CD14-positive monocyte (primary cell): ENCODE measurements at regions not wholly inside any gene's neighbourhood (a gene's known extent, or its start where the extent isn't known, plus 50 kb on each side); places are given as distances from the start of the nearest gene placed in this dataset.

Source experiments
- DNase-seq, 3 donors: peaks; one replicate each; pipeline ENCODE4 v3.0.0-alpha.2; 2011 to 2022
- H2AFZ ChIP-seq: 2 replicates; pipeline ENCODE4 v1.6.0; 2012; ENCODE audit warnings: mild to moderate bottlenecking, low read depth, low read length, inconsistent platforms; ENCODE audit not compliant: insufficient read depth, poor library complexity, severe bottlenecking
- H3K27ac ChIP-seq, 2 donors: 1 replicate in 1 of 2; 2 replicates in 1 of 2; pipeline ENCODE4 v1.5.1; 2012 to 2013; ENCODE audit warnings: low read length in 2 of 2, control low read depth in 1 of 2, inconsistent platforms in 1 of 2, low read depth in 1 of 2, mild to moderate bottlenecking in 1 of 2
- H3K27me3 ChIP-seq, 2 donors: one replicate each; pipeline versions ENCODE4 v1.6.0 to v1.6.1; 2011 to 2013; ENCODE audit warnings: low read length in 2 of 2; ENCODE audit not compliant: control insufficient read depth in 2 of 2, insufficient read depth in 2 of 2
- H3K36me3 ChIP-seq, 2 donors: replicated peaks in 1 of 2; 1 replicate in 1 of 2; 2 replicates in 1 of 2; pipeline versions ENCODE4 v1.5.1 to v1.6.1; 2012 to 2013; ENCODE audit warnings: low read length in 2 of 2, control low read depth in 1 of 2, inconsistent platforms in 1 of 2, mild to moderate bottlenecking in 1 of 2; ENCODE audit not compliant: insufficient read depth in 2 of 2, control insufficient read depth in 1 of 2
- H3K4me1 ChIP-seq, 2 donors: 1 replicate in 1 of 2; 2 replicates in 1 of 2; pipeline versions ENCODE4 v1.5.1 to v1.6.1; 2012 to 2013; ENCODE audit warnings: low read length in 2 of 2, control low read depth in 1 of 2, inconsistent platforms in 1 of 2, mild to moderate bottlenecking in 1 of 2, moderate library complexity in 1 of 2; ENCODE audit not compliant: insufficient read depth in 2 of 2, control insufficient read depth in 1 of 2
- H3K4me2 ChIP-seq: replicated peaks from 2 replicates; pipeline ENCODE3; 2012; ENCODE audit warnings: low read length, moderate library complexity, mild to moderate bottlenecking; ENCODE audit not compliant: poor library complexity, severe bottlenecking; ENCODE audit errors: extremely low read depth
- H3K4me3 ChIP-seq, 3 experiments: fragments of 200-600 bp in 1 of 3; sonication (generic) in 1 of 3; replicated peaks in 1 of 3; 1 replicate in 2 of 3; 2 replicates in 1 of 3; pipeline ENCODE4 v1.5.1; 2011 to 2013; ENCODE audit warnings: low read length in 3 of 3, mild to moderate bottlenecking in 3 of 3, control low read depth in 2 of 3, low read depth in 2 of 3, inconsistent platforms in 1 of 3, moderate library complexity in 1 of 3
- H3K79me2 ChIP-seq: 2 replicates; pipeline ENCODE4 v1.6.0; 2012; ENCODE audit warnings: mild to moderate bottlenecking, control low read depth, inconsistent platforms, low read length, moderate library complexity; ENCODE audit not compliant: insufficient read depth
- H3K9ac ChIP-seq: 2 replicates; pipeline ENCODE4 v1.6.0; 2017; ENCODE audit warnings: low read length, mild to moderate bottlenecking; ENCODE audit not compliant: insufficient read depth, poor library complexity, severe bottlenecking
- H3K9me3 ChIP-seq, 2 donors: replicated peaks in 1 of 2; 1 replicate in 1 of 2; 2 replicates in 1 of 2; pipeline versions ENCODE4 v1.5.1 to v1.6.1; 2012 to 2013; ENCODE audit warnings: low read length in 2 of 2, control low read depth in 1 of 2; ENCODE audit not compliant: control insufficient read depth in 1 of 2, insufficient read depth in 1 of 2
- H4K20me1 ChIP-seq: 2 replicates; pipeline ENCODE4 v1.6.0; 2012; ENCODE audit warnings: mild to moderate bottlenecking, low read length, control low read depth, moderate library complexity; ENCODE audit not compliant: insufficient read depth
- H3K27ac Mint-ChIP-seq, 7 donors: one replicate each; pipeline ENCODE4 v1.8.0; 2020; ENCODE audit warnings: mild to moderate bottlenecking in 7 of 7, mixed read lengths in 7 of 7, moderate library complexity in 6 of 7, inconsistent platforms in 2 of 7
- H3K27me3 Mint-ChIP-seq, 3 donors: one replicate each; pipeline ENCODE4 v1.8.0; 2021 to 2022; ENCODE audit warnings: low read depth in 3 of 3, mild to moderate bottlenecking in 3 of 3, mixed read lengths in 3 of 3, moderate library complexity in 3 of 3, inconsistent platforms in 1 of 3
- H3K36me3 Mint-ChIP-seq, 2 donors: one replicate each; pipeline ENCODE4 v1.8.0; 2020; ENCODE audit warnings: mixed read lengths in 2 of 2, inconsistent platforms in 1 of 2, mild to moderate bottlenecking in 1 of 2
- H3K4me1 Mint-ChIP-seq: one replicate; pipeline ENCODE4 v1.8.0; 2020; ENCODE audit warnings: mild to moderate bottlenecking, mixed read lengths
- H3K4me3 Mint-ChIP-seq, 2 donors: one replicate each; pipeline ENCODE4 v1.8.0; 2020; ENCODE audit warnings: mild to moderate bottlenecking in 2 of 2, mixed read lengths in 2 of 2, moderate library complexity in 1 of 2
- H3K9me3 Mint-ChIP-seq, 7 donors: one replicate each; pipeline ENCODE4 v1.8.0; 2020 to 2022; ENCODE audit warnings: mixed read lengths in 7 of 7, mild to moderate bottlenecking in 6 of 7, moderate library complexity in 6 of 7, inconsistent platforms in 2 of 7
- CTCF ChIP-seq: fragments of 200-600 bp; IDR thresholded peaks from one replicate; pipeline ENCODE4 v1.8.0; 2022; ENCODE audit warnings: antibody characterized with exemption, mild to moderate bottlenecking
- WGBS: methylation state at CpG from one replicate; pipeline ENCODE4 v1.1.5; 2013; ENCODE audit warnings: missing lambda C conversion rate; ENCODE audit not compliant: insufficient coverage; 5-methylcytosine and 5-hydroxymethylcytosine counted together
- intact Hi-C, 2 donors: fragments of 100-400 bp; cut with micrococcal nuclease; formaldehyde crosslinking; loops; one replicate each; pipeline versions ENCODE4 v1.15.0 to v1.15.1; 2023

DNA sequence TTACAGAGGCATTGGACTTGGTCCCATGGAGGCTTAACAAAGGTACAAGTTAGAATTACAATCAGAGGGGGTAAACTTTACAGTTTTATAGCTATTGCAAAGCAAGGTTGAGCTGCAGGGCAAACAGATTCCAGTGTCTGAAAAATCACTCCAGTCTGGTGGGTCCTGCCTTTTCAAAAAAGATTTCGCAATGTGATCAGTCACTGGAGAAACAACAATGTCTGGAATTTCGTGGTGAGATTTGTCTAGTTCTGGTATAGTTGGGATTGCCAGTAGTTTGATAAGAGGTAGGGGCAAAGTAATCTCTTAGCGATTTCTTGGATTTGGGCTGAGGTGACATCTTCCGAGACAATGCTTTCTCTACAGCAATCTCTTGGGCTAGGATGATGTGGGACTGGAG is 1198.2 kb upstream of the PCDH9 start:
- TF ChIP-seq CTCF, result no peak
- no peaks in the 10 kb centered on the region for H3K36me3 Mint-ChIP-seq
- H3K27me3 Mint-ChIP-seq, result no peaks in the 10 kb centered on the region
- intact Hi-C loops, result no loop called here
- 81% methylated on average over 3 of the region's 4 CpGs for WGBS
- Histone ChIP-seq H3K27me3 (no peaks in the 10 kb centered on the region), H3K9ac (no peak overlapping the region), H3K9me3 (peaks cover 7 to 9% of the 10 kb centered on the region in 2 donors), H3K36me3 (no peaks in the 10 kb centered on the region), H3K4me3 (no peak overlapping the region), H3K4me2 (no peak overlapping the region), H2AFZ (no peak overlapping the region), H4K20me1 (no peaks in the 10 kb centered on the region), H3K79me2 (no peaks in the 10 kb centered on the region), H3K27ac (no peak overlapping the region), H3K4me1 (no peaks in the 10 kb centered on the region)
- peaks cover 2 to 8% (median 6%) of the 10 kb centered on the region in 7 donors for H3K9me3 Mint-ChIP-seq
- no peak overlapping the region for H3K27ac Mint-ChIP-seq
- H3K4me3 Mint-ChIP-seq, result no peak overlapping the region
- DNase-seq, result no peak
- no peaks in the 10 kb centered on the region for H3K4me1 Mint-ChIP-seq

- no peak for TF ChIP-seq CTCF
- H4K20me1 ChIP-seq, result no peaks in the 10 kb centered on the region
- H3K79me2 ChIP-seq, result no peaks in the 10 kb centered on the region
- H3K27ac ChIP-seq, result no peak overlapping the region
- WGBS, result 100% methylated on average over 1 of the region's 3 CpGs
- Mint-ChIP-seq H3K4me3 (no peak overlapping the region), H3K36me3 (no peaks in the 10 kb centered on the region), H3K9me3 (peaks cover 3 to 16% (median 10%) of the 10 kb centered on the region in 7 donors), H3K27me3 (no peaks in the 10 kb centered on the region), H3K27ac (no peak overlapping the region), H3K4me1 (no peaks in the 10 kb centered on the region)
- no peaks in the 10 kb centered on the region for H3K4me1 ChIP-seq
- DNase-seq, result no peak
- intact Hi-C loops, result no loop called here
- H3K4me2 ChIP-seq, result no peak overlapping the region
- H3K4me3 ChIP-seq, result no peak overlapping the region
- no peaks in the 10 kb centered on the region for H3K27me3 ChIP-seq
- H3K9ac ChIP-seq, result no peak overlapping the region
- no peaks in the 10 kb centered on the region for H3K36me3 ChIP-seq
- peaks cover 12 to 13% of the 10 kb centered on the region in 2 donors for H3K9me3 ChIP-seq
- H2AFZ ChIP-seq, result no peak overlapping the region
These were observed 1187.7 kb upstream of the PCDH9 start for GRCh38 chr13:68417801-68418200.
